Body of pancreas (tissue), 4 donors: ENCODE measurements at regions not wholly inside any gene's neighbourhood (a gene's known extent, or its start where the extent isn't known, plus 50 kb on each side); places are given as distances from the start of the nearest gene placed in this dataset.

Experiments
- ATAC-seq: fragments of 150-250 bp; one replicate; pipeline ENCODE4 v1.9.1; 2016
- DNase-seq, 4 donors: peaks; one replicate each; pipeline ENCODE4 v3.0.0-alpha.2; 2019
- H3K27ac ChIP-seq, 4 donors: fragments of 200-600 bp; sonication (generic); 1 replicate in 3 of 4; 2 replicates in 1 of 4; pipeline versions ENCODE4 v1.5.1 to v1.6.1; 2016 to 2019; ENCODE audit warnings: mild to moderate bottlenecking in 1 of 4, mixed read lengths in 1 of 4, moderate library complexity in 1 of 4
- H3K27me3 ChIP-seq, 2 donors: fragments of 200-600 bp; sonication (generic); one replicate each; pipeline ENCODE4 v1.6.0; 2016; ENCODE audit warnings: mild to moderate bottlenecking in 1 of 2
- H3K36me3 ChIP-seq, 2 donors: fragments of 200-600 bp; sonication (generic); replicated peaks in 1 of 2; 2 replicates each; pipeline ENCODE4 v1.5.1; 2016; ENCODE audit warnings: low read depth in 2 of 2; ENCODE audit not compliant: insufficient read depth in 1 of 2
- H3K4me1 ChIP-seq: fragments of 200-600 bp; sonication (generic); one replicate; pipeline ENCODE4 v1.6.0; 2016
- H3K4me3 ChIP-seq, 2 donors: fragments of 200-600 bp; sonication (generic); 1 replicate in 1 of 2; 2 replicates in 1 of 2; pipeline ENCODE4 v1.5.1; 2016 to 2019
- H3K9me3 ChIP-seq, 3 donors: fragments of 200-600 bp; sonication (generic); 1 replicate in 2 of 3; 2 replicates in 1 of 3; pipeline ENCODE4 v1.5.1; 2016
- POLR2A ChIP-seq, 3 donors: fragments of 450-650 bp; IDR thresholded peaks; one replicate each; pipeline ENCODE4 v1.6.1; 2016; ENCODE audit warnings: antibody characterized with exemption in 3 of 3, mild to moderate bottlenecking in 2 of 3
- WGBS, 2 donors: methylation state at CpG; one replicate each; pipeline ENCODE4 v1.1.5; 2017; 5-methylcytosine and 5-hydroxymethylcytosine counted together
- intact Hi-C: fragments of 100-400 bp; cut with DNase I; formaldehyde crosslinking; loops from one replicate; pipeline ENCODE4 v1.15.1; 2023
- TF ChIP-seq, protein P1 (sequence below), 7 experiments: fragments of 450-650 bp in 4 of 7; fragments of 200-600 bp in 3 of 7; sonication (generic) in 3 of 7; IDR thresholded peaks; one replicate each; pipeline ENCODE4 v1.5.1; 2016 to 2019; ENCODE audit warnings: antibody characterized with exemption in 7 of 7

DNA sequence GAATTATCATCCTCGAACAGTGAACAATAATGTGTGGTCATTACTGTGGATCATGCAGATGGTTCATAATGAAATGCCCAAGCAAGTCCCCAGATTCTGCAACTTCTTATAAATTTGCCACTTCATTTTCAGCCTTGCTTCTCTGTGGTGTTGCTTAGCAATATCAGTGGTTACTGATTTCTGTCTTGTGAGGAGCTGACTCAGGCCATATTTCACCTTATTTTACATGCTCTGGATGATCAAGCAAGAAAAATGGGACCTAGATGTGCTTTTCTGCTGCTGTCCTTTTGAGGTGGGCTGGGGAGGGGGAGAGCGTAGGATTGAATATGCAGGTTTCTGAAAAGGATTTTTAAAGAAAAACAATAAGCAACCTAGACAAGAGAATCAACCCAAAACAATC lies 188.3 kb downstream of the SLC24A2 start:
- H3K27ac ChIP-seq = no peak overlapping the region
- ATAC-seq (no peak), DNase-seq (no peak)
- no peaks in the 10 kb centered on the region for H3K4me1 ChIP-seq
- no peaks in the 10 kb centered on the region for H3K27me3 ChIP-seq
- no peak overlapping the region for H3K4me3 ChIP-seq
- TF ChIP-seq, protein P1, sequence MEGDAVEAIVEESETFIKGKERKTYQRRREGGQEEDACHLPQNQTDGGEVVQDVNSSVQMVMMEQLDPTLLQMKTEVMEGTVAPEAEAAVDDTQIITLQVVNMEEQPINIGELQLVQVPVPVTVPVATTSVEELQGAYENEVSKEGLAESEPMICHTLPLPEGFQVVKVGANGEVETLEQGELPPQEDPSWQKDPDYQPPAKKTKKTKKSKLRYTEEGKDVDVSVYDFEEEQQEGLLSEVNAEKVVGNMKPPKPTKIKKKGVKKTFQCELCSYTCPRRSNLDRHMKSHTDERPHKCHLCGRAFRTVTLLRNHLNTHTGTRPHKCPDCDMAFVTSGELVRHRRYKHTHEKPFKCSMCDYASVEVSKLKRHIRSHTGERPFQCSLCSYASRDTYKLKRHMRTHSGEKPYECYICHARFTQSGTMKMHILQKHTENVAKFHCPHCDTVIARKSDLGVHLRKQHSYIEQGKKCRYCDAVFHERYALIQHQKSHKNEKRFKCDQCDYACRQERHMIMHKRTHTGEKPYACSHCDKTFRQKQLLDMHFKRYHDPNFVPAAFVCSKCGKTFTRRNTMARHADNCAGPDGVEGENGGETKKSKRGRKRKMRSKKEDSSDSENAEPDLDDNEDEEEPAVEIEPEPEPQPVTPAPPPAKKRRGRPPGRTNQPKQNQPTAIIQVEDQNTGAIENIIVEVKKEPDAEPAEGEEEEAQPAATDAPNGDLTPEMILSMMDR (IDR thresholded peaks at IDR 0.05) = no peak
- no peak for TF ChIP-seq POLR2A (IDR thresholded peaks at IDR 0.05)
- no peaks in the 10 kb centered on the region for H3K9me3 ChIP-seq
- intact Hi-C loops = no loop called here
- no peaks in the 10 kb centered on the region for H3K36me3 ChIP-seq
- 58 to 60% methylated on average over 2 of the region's 2 CpGs for WGBS, 2 donors

DNA sequence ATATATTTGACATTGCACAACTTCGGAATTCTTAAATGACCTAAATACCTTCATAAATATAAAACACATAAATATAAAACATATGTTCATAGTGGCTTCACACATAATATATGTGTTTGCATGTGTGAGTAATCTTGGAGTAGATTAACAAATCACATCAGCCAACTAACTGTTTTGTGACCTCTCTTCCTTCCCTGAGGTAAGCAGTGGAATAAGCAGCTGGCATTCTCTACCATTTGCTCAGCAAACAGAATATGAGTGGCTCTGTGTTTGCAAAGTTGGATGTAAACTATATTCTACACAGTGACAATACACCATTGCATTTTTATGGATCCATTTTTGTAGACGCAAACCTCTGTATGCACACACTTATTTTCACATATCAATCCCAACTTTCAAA lies 189.9 kb downstream of the ACER2 start:
- intact Hi-C loops = no loop called here
- H3K4me1 ChIP-seq = no peaks in the 10 kb centered on the region
- H3K36me3 ChIP-seq = no peaks in the 10 kb centered on the region
- WGBS, 2 donors = 48 to 54% methylated on average over 2 of the region's 2 CpGs
- TF ChIP-seq, protein P1 (IDR thresholded peaks at IDR 0.05) = no peak
- no peak for TF ChIP-seq POLR2A (IDR thresholded peaks at IDR 0.05)
- H3K27me3 ChIP-seq = peaks cover 0 to 4% of the 10 kb centered on the region in 2 donors
- H3K27ac ChIP-seq = no peak overlapping the region
- DNase-seq (no peak), ATAC-seq (no peak)
- no peaks in the 10 kb centered on the region for H3K9me3 ChIP-seq
- H3K4me3 ChIP-seq = no peak overlapping the region

DNA sequence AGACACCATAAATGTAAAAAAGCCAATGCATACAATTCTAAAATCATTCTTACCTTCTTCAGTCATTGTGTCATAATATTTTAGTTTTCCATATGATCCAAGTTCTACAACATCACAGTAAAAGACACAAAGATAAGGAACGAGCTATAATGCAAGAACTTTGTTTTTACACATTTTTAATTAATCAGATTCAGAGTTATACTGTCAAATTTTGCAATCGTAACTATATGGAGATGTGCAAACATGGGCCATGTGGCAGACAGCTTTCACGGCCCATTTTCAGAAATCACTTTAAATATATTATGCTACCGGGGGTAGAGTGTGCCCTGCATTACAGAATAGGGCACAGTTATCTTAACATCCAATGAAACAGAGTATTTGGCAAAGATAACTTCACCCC lies 188.4 kb downstream of the ACER2 start:
- H3K4me1 ChIP-seq = no peaks in the 10 kb centered on the region
- no peak for ATAC-seq
- TF ChIP-seq POLR2A (IDR thresholded peaks at IDR 0.05) = no peak
- TF ChIP-seq, protein P1 (IDR thresholded peaks at IDR 0.05) = no peak
- no peaks in the 10 kb centered on the region for H3K9me3 ChIP-seq
- 46 to 51% methylated on average over 4 of the region's 4 CpGs for WGBS, 2 donors
- H3K36me3 ChIP-seq = no peaks in the 10 kb centered on the region
- peaks cover 0 to 4% of the 10 kb centered on the region in 2 donors for H3K27me3 ChIP-seq
- no peak for DNase-seq
- H3K27ac ChIP-seq = no peak overlapping the region
- intact Hi-C loops = no loop called here
- H3K4me3 ChIP-seq = no peak overlapping the region

DNA sequence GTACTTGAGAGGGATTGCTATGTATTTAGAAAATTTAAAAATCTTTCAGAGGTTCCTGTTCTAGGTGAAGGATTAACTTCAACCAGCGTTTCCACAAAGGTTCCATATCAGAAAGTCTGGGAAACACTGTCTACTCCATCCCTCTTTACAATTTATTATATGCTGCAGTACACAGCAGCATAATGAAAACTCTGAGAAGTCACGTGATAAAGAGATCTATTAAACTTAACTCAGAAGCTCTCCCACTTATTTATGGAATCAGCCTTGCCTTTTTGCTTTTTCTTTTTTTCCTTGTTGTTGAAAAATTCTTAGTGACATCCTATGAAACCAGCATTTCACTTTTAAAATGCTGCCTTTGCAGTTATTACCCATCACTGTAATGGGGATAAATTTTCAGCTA lies 186.2 kb downstream of the ACER2 start:
- Histone ChIP-seq H3K4me1 (no peaks in the 10 kb centered on the region), H3K4me3 (no peak overlapping the region), H3K27ac (no peak overlapping the region), H3K27me3 (peaks cover 0 to 4% of the 10 kb centered on the region in 2 donors), H3K36me3 (no peaks in the 10 kb centered on the region), H3K9me3 (no peaks in the 10 kb centered on the region)
- intact Hi-C loops = no loop called here
- ATAC-seq = no peak
- no peak for TF ChIP-seq POLR2A (IDR thresholded peaks at IDR 0.05)
- TF ChIP-seq, protein P1 (IDR thresholded peaks at IDR 0.05) = no peak
- 27 to 29% methylated on average over 2 of the region's 2 CpGs for WGBS, 2 donors
- DNase-seq = no peak

DNA sequence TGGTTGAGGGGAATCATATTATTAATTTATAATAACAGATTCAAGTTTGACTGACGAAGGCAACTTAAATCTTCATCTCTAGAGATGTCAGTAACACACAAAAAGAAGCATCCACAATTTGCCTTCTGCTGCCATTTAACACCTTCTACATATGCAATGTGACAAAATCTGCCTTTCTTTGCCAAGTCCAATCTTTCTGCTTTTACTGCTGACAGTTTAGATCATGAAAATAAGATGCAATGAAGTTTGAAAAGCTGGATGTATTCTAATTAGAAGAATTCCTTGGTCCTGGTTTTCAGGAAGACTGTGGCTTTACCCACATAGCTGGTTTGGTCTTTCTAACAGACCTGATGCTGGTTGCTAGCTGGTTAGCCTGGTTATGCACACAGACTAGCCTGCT lies 178.9 kb downstream of the ACER2 start:
- no peak overlapping the region for H3K27ac ChIP-seq

More for the DNA sequence above, 178.9 kb downstream of the ACER2 start:
- no peaks in the 10 kb centered on the region for H3K4me1 ChIP-seq
- H3K27me3 ChIP-seq = no peaks in the 10 kb centered on the region
- no peak overlapping the region for H3K4me3 ChIP-seq
- TF ChIP-seq, protein P1 (IDR thresholded peaks at IDR 0.05) = no peak
- no peak for TF ChIP-seq POLR2A (IDR thresholded peaks at IDR 0.05)
- no peaks in the 10 kb centered on the region for H3K9me3 ChIP-seq
- WGBS, 2 donors = 52 to 59% methylated on average over 1 of the region's 1 CpG
- no peak for ATAC-seq
- intact Hi-C loops = no loop called here
- DNase-seq = no peak
- no peaks in the 10 kb centered on the region for H3K36me3 ChIP-seq
